Common myeloid progenitor, CD34-positive (primary cell): ENCODE measurements at regions not wholly inside any gene's neighbourhood (a gene's known extent, or its start where the extent isn't known, plus 50 kb on each side); places are given as distances from the start of the nearest gene placed in this dataset.

Source experiments
- CTCF ChIA-PET: fragments of 350-600 bp; sonication (Branson Sonifier 250); formaldehyde crosslinking; loops from one replicate; lab custom pipeline; 2021; ENCODE audit warnings: antibody characterized with exemption; lab: Charles Lee
- POLR2A ChIA-PET: fragments of 350-600 bp; sonication (Branson Sonifier 250); formaldehyde crosslinking; loops from one replicate; lab custom pipeline; 2021; ENCODE audit warnings: antibody characterized with exemption; lab: Charles Lee
- DNase-seq, 3 donors: peaks; one replicate each; pipeline versions ENCODE4 v3.0.0 to v3.0.0-alpha.2; 2013
- H3K27ac ChIP-seq, 2 experiments: 1 replicate in 1 of 2; 2 replicates in 1 of 2; pipeline ENCODE4 v1.7.0; 2013; ENCODE audit warnings: inconsistent platforms in 2 of 2, low read length in 2 of 2, mild to moderate bottlenecking in 2 of 2, low read depth in 1 of 2, moderate library complexity in 1 of 2; ENCODE audit not compliant: severe bottlenecking in 2 of 2, insufficient read depth in 1 of 2, poor library complexity in 1 of 2
- H3K27me3 ChIP-seq, 5 experiments: replicated peaks in 2 of 5; 1 replicate in 3 of 5; 2 replicates in 2 of 5; pipeline versions ENCODE4 v1.6.1 to v1.7.0; 2013; ENCODE audit warnings: low read length in 4 of 5, mild to moderate bottlenecking in 2 of 5, moderate library complexity in 2 of 5, inconsistent platforms in 1 of 5; ENCODE audit not compliant: insufficient read depth in 5 of 5, control insufficient read depth in 4 of 5
- H3K36me3 ChIP-seq, 4 experiments: 1 replicate in 2 of 4; 2 replicates in 2 of 4; pipeline versions ENCODE4 v1.6.1 to v1.7.0; 2013; ENCODE audit warnings: low read length in 3 of 4, control low read depth in 1 of 4, mild to moderate bottlenecking in 1 of 4; ENCODE audit not compliant: control insufficient read depth in 4 of 4, insufficient read depth in 4 of 4
- H3K4me1 ChIP-seq, 4 experiments: 1 replicate in 3 of 4; 2 replicates in 1 of 4; pipeline versions ENCODE4 v1.6.1 to v1.7.1; 2013; ENCODE audit warnings: low read length in 3 of 4, mild to moderate bottlenecking in 3 of 4, control low read depth in 1 of 4, inconsistent platforms in 1 of 4, moderate library complexity in 1 of 4; ENCODE audit not compliant: control insufficient read depth in 4 of 4, insufficient read depth in 4 of 4; ENCODE audit errors: control extremely low read depth in 1 of 4
- H3K4me3 ChIP-seq, 7 experiments: 1 replicate in 4 of 7; 2 replicates in 3 of 7; pipeline versions ENCODE4 v1.5.1 to v1.7.0; 2013; ENCODE audit warnings: mild to moderate bottlenecking in 7 of 7, low read length in 6 of 7, moderate library complexity in 6 of 7, inconsistent platforms in 2 of 7, low read depth in 2 of 7, control low read depth in 1 of 7; ENCODE audit not compliant: insufficient read depth in 4 of 7, control insufficient read depth in 1 of 7; ENCODE audit errors: extremely low read depth in 1 of 7
- H3K9me3 ChIP-seq, 5 experiments: 1 replicate in 4 of 5; 2 replicates in 1 of 5; pipeline versions ENCODE4 v1.6.1 to v1.7.1; 2013; ENCODE audit warnings: low read length in 4 of 5, mild to moderate bottlenecking in 2 of 5, inconsistent platforms in 1 of 5, low read depth in 1 of 5, moderate library complexity in 1 of 5; ENCODE audit not compliant: control insufficient read depth in 4 of 5, insufficient read depth in 2 of 5; ENCODE audit errors: control extremely low read depth in 1 of 5
- WGBS: methylation state at CpG from one replicate; pipeline ENCODE4 v1.1.5; 2013; ENCODE audit not compliant: insufficient coverage; 5-methylcytosine and 5-hydroxymethylcytosine counted together

DNA sequence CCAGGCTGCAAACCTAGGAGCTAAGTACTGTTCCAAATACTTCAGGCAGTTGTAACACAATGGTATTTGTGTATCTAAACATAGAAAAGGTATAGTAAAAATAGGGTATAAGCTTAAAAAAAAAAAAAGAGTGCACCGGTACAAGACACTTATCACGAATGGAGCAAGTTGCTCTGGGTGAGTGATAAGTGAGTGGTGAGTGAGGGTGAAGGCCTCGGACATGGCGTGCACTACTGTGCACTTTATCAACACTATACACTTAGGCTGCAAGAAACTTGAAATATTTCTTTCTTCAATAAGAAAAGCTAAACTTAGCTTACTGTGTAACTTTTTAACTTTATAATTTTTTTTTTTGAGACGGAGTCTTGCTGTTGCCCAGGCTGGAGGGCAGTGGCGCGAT lies 159.5 kb upstream of the PDE10A start:
- H3K4me3 ChIP-seq: no peak overlapping the region
- H3K4me1 ChIP-seq: no peaks in the 10 kb centered on the region
- H3K27ac ChIP-seq: no peak overlapping the region
- 100% methylated on average over 2 of the region's 7 CpGs for WGBS
- peaks cover 8 to 57% (median 29%) of the 10 kb centered on the region in 5 experiments for H3K27me3 ChIP-seq
- no peaks in the 10 kb centered on the region for H3K36me3 ChIP-seq
- CTCF ChIA-PET: interaction anchor here (1.0 kb wide), 1 partner anchor 94 kb away, joined by 4 read pairs; no protein-coding TSS in a partner anchor
- H3K9me3 ChIP-seq: peaks cover 0 to 6% (median 0%) of the 10 kb centered on the region in 5 experiments
- DNase-seq: no peak
- POLR2A ChIA-PET: no interaction called here

- POLR2A ChIA-PET: no interaction called here
- H3K4me1 ChIP-seq: no peaks in the 10 kb centered on the region
Measured at GRCh38 chr6:165821754-165822153, 158.7 kb upstream of the PDE10A start.

DNA sequence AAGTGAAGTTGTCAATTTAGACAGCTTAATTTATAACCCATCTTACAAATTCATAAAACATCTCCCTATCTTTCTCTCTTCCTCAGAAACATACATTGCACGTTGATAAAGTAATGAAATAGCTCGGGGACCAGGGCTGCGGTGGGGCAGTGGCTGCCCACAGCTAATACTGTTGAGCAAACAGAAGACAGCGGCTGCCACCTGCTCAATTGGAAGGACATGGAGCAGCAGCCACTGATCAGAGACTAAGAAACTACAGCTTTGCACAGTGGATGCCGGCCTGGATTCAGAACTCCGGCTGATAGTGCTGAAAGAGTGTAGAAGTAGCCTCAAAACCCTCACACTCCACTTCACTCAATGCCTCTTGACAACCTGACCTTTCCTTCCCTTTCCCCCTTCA lies 157.9 kb upstream of the PDE10A start:
- no peaks in the 10 kb centered on the region for H3K36me3 ChIP-seq
- no peak overlapping the region for H3K27ac ChIP-seq
- POLR2A ChIA-PET: no interaction called here
- no peaks in the 10 kb centered on the region for H3K4me1 ChIP-seq
- H3K9me3 ChIP-seq: no peaks in the 10 kb centered on the region
- no peak overlapping the region for H3K4me3 ChIP-seq
- H3K27me3 ChIP-seq: peaks cover 12 to 64% (median 36%) of the 10 kb centered on the region in 5 experiments
- CTCF ChIA-PET: no interaction called here
- DNase-seq: no peak
- 76% methylated on average over 5 of the region's 6 CpGs for WGBS

More at GRCh38 chr6:165821754-165822153, 158.7 kb upstream of the PDE10A start:
- Histone ChIP-seq H3K27me3 (peaks cover 12 to 58% (median 34%) of the 10 kb centered on the region in 5 experiments), H3K36me3 (no peaks in the 10 kb centered on the region), H3K4me3 (no peak overlapping the region), H3K27ac (no peak overlapping the region), H3K9me3 (no peaks in the 10 kb centered on the region)
- 94% methylated on average over 7 of the region's 9 CpGs for WGBS
- CTCF ChIA-PET: no interaction called here
- no peak for DNase-seq

GRCh38 chr6:165820407-165820806 lies 157.4 kb upstream of the PDE10A start:
- WGBS: 5% methylated on average over 4 of the region's 4 CpGs
- H3K27me3 ChIP-seq: peaks cover 12 to 66% (median 36%) of the 10 kb centered on the region in 5 experiments
- ChIA-PET CTCF (no interaction called here), POLR2A (no interaction called here)
- no peaks in the 10 kb centered on the region for H3K4me1 ChIP-seq
- no peak for DNase-seq
- no peaks in the 10 kb centered on the region for H3K9me3 ChIP-seq
- no peak overlapping the region for H3K27ac ChIP-seq
- H3K36me3 ChIP-seq: no peaks in the 10 kb centered on the region
- no peak overlapping the region for H3K4me3 ChIP-seq

DNA sequence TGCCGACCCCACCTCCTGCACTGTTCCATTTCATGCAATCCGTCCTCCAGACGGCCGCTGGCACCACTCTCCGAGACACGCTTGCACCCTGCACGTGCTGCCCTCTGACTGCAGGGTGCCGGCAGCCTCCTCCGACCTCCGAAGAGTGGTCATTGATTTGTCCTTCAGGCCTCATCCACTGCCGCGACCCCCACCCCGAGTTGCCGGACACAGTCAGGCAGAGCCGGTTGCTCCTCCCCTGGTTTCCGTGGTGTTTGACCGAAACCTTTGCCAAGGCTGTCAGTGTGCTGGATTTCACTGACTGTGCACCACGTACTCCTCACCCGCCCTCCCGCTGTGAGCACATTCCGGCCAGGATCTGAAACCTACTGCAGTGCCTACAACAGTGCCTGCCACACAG lies 156.4 kb upstream of the PDE10A start:
- ChIA-PET POLR2A (no interaction called here), CTCF (no interaction called here)
- Histone ChIP-seq H3K4me1 (no peaks in the 10 kb centered on the region), H3K27me3 (peaks cover 12 to 69% (median 39%) of the 10 kb centered on the region in 5 experiments), H3K9me3 (no peaks in the 10 kb centered on the region), H3K4me3 (no peak overlapping the region), H3K27ac (no peak overlapping the region), H3K36me3 (no peaks in the 10 kb centered on the region)
- no peak for DNase-seq
- 12% methylated on average over 15 of the region's 21 CpGs for WGBS

DNA sequence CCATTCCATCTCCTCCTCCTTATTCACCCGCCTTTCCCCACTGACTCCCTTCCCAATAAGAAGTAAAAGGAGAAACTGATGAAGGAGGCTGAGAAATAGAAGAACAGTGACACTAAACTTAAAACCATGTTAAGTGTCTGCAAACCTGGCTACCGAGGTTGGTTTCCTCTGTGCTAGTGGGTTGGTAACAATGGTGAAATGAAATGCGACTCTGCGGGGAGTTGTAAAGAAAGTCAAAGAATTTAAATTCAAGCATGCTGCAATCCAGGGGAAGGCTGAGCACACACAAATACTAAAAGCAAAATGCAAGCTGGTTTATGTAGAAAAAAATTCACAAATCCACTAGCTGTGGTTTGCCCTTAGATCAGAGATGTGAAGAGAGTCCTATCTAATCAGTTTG lies 155.2 kb upstream of the PDE10A start:
- POLR2A ChIA-PET: no interaction called here
- Histone ChIP-seq H3K27ac (no peak overlapping the region), H3K9me3 (no peaks in the 10 kb centered on the region), H3K36me3 (no peaks in the 10 kb centered on the region), H3K4me1 (no peaks in the 10 kb centered on the region), H3K27me3 (peaks cover 12 to 77% (median 39%) of the 10 kb centered on the region in 5 experiments), H3K4me3 (no peak overlapping the region)
- no peak for DNase-seq
- CTCF ChIA-PET: no interaction called here
- no CpG with 5 or more reads among the region's 4 CpGs for WGBS

DNA sequence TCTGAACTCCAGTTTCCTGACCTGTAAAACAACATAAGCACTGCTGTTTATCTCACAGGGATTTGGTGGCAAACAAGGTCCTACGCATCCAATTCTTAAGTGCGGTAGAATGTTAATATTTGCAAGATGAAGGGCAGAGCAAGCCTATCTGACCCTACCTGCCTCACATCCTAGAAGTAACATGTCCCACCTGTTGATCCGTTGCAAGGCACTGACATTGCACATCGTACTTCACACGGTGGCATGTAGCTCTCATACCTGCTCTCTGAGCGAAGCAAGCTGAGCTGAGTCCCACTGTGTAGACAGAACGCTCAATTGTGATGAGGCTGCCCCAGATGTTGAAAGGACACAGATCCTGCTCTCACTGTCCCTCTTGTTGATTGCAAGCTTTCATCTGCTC lies 154.7 kb upstream of the PDE10A start:
- 78% methylated on average over 6 of the region's 7 CpGs for WGBS
- Histone ChIP-seq H3K4me3 (no peak overlapping the region), H3K4me1 (no peaks in the 10 kb centered on the region), H3K9me3 (no peaks in the 10 kb centered on the region), H3K27me3 (peaks cover 12 to 81% (median 42%) of the 10 kb centered on the region in 5 experiments), H3K36me3 (no peaks in the 10 kb centered on the region), H3K27ac (no peak overlapping the region)
- DNase-seq: no peak
- ChIA-PET POLR2A (no interaction called here), CTCF (no interaction called here)
